Mesendoderm (in vitro differentiated cells): ENCODE measurements at regions not wholly inside any gene's neighbourhood (a gene's known extent, or its start where the extent isn't known, plus 50 kb on each side); places are given as distances from the start of the nearest gene placed in this dataset.
A peak's percentile ranks its signal among the peaks of the same experiment; 100 is the strongest.

Experiments
- DNase-seq: peaks from one replicate; pipeline ENCODE4 v3.0.0; 2013
- H2AK5ac ChIP-seq: 2 replicates; pipeline ENCODE4 v1.6.1; 2013; ENCODE audit warnings: low read length, inconsistent platforms
- H2BK120ac ChIP-seq: 2 replicates; pipeline ENCODE4 v1.6.1; 2013; ENCODE audit warnings: low read depth, mild to moderate bottlenecking, low read length, moderate library complexity, mixed read lengths
- H2BK15ac ChIP-seq: replicated peaks from 2 replicates; pipeline ENCODE4 v1.6.1; 2013; ENCODE audit warnings: low read depth, mild to moderate bottlenecking, moderate library complexity
- H2BK5ac ChIP-seq: 2 replicates; pipeline ENCODE4 v1.6.1; 2013; ENCODE audit warnings: low read length, inconsistent platforms
- H3K18ac ChIP-seq: 2 replicates; pipeline ENCODE4 v1.6.1; 2013; ENCODE audit warnings: mild to moderate bottlenecking, low read length, mixed read lengths
- H3K23ac ChIP-seq: one replicate; pipeline ENCODE4 v1.6.1; 2013; ENCODE audit warnings: low read length
- H3K27ac ChIP-seq: 2 replicates; pipeline ENCODE4 v1.5.1; 2013; ENCODE audit warnings: low read depth, mild to moderate bottlenecking, inconsistent platforms, low read length, moderate library complexity
- H3K27me3 ChIP-seq: 2 replicates; pipeline ENCODE4 v1.6.1; 2013; ENCODE audit warnings: low read length, control low read depth, mild to moderate bottlenecking, inconsistent platforms; ENCODE audit not compliant: insufficient read depth, poor library complexity
- H3K36me3 ChIP-seq: 2 replicates; pipeline ENCODE4 v1.6.1; 2013; ENCODE audit warnings: low read length, inconsistent platforms; ENCODE audit not compliant: control insufficient read depth, insufficient read depth
- H3K4ac ChIP-seq: one replicate; pipeline ENCODE4 v1.6.1; 2013; ENCODE audit warnings: low read depth, mild to moderate bottlenecking, low read length, moderate library complexity
- H3K4me1 ChIP-seq: 2 replicates; pipeline ENCODE4 v1.6.1; 2013; ENCODE audit warnings: low read depth, low read length, inconsistent platforms; ENCODE audit not compliant: control insufficient read depth
- H3K4me2 ChIP-seq: 2 replicates; pipeline ENCODE4 v1.6.1; 2013; ENCODE audit warnings: low read length
- H3K4me3 ChIP-seq: 2 replicates; pipeline ENCODE4 v1.5.1; 2013; ENCODE audit warnings: mild to moderate bottlenecking, low read length
- H3K56ac ChIP-seq: one replicate; pipeline ENCODE4 v1.6.1; 2013; ENCODE audit warnings: low read length
- H3K79me1 ChIP-seq: 2 replicates; pipeline ENCODE4 v1.6.1; 2013; ENCODE audit warnings: low read length, inconsistent platforms
- H3K79me2 ChIP-seq: 2 replicates; pipeline ENCODE4 v1.6.1; 2013; ENCODE audit warnings: mild to moderate bottlenecking, low read length; ENCODE audit not compliant: control insufficient read depth, insufficient read depth
- H3K9ac ChIP-seq: 2 replicates; pipeline ENCODE4 v1.6.1; 2013; ENCODE audit warnings: low read length, inconsistent platforms
- H4K5ac ChIP-seq: one replicate; pipeline ENCODE4 v1.6.1; 2013; ENCODE audit warnings: low read length
- H4K8ac ChIP-seq: one replicate; pipeline ENCODE4 v1.6.1; 2013; ENCODE audit warnings: low read depth, mild to moderate bottlenecking, control low read depth, low read length, moderate library complexity
- WGBS: extraction: QIAGEN DNeasy Blood & Tissue Kit; methylation state at CpG from one replicate; pipeline ENCODE4 v1.1.7; 2013; ENCODE audit warnings: low lambda C conversion rate, missing lambda C conversion rate; ENCODE audit not compliant: insufficient coverage; ENCODE audit errors: extremely low coverage; 5-methylcytosine and 5-hydroxymethylcytosine counted together

- Histone ChIP-seq H2BK5ac (no peak overlapping the region), H3K4me2 (no peak overlapping the region), H3K4me1 (no peaks in the 10 kb centered on the region), H3K27ac (no peak overlapping the region), H3K4me3 (no peak overlapping the region), H3K23ac (no peak overlapping the region), H3K79me1 (no peaks in the 10 kb centered on the region), H3K4ac (no peak overlapping the region), H4K8ac (no peak overlapping the region), H3K27me3 (no peaks in the 10 kb centered on the region), H2BK120ac (no peak overlapping the region), H3K56ac (no peak overlapping the region), H3K79me2 (no peaks in the 10 kb centered on the region), H3K36me3 (no peaks in the 10 kb centered on the region), H2AK5ac (no peak overlapping the region), H3K9ac (no peak overlapping the region), H2BK15ac (no peak overlapping the region), H4K5ac (no peak overlapping the region), H3K18ac (no peak overlapping the region)
- no CpG with 5 or more reads among the region's 2 CpGs for WGBS
- DNase-seq = no peak
These were observed 119.9 kb upstream of the AHR start for GRCh38 chr7:17178545-17178944.

DNA sequence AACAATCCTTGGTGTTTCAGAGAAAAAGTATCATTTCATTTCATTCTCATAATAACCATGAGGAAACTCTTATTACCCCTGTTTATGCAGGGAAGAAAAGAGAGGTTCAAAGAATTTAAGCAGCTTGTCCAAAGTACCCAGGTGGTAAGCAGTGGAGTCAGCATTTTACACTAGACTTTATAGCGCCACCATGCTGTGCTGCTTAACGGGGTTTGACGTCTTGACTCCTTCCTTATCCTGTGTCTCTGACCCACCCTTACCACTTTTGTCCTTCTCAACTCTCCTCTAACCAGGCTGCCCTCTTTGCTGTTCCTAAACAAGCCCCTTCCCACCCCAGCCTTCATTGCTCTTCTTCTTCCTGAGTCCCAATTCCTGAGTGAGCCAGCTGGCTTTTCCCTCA lies 117.0 kb upstream of the AHR start:
- H3K79me2 ChIP-seq = no peaks in the 10 kb centered on the region
- H2AK5ac ChIP-seq = no peak overlapping the region
- WGBS = no CpG with 5 or more reads among the region's 3 CpGs
- no peak overlapping the region for H3K4ac ChIP-seq
- no peak overlapping the region for H3K4me2 ChIP-seq
- no peak overlapping the region for H3K9ac ChIP-seq
- H2BK5ac ChIP-seq = no peak overlapping the region
- H4K5ac ChIP-seq = no peak overlapping the region
- peak; percentile 39 for DNase-seq
- no peaks in the 10 kb centered on the region for H3K4me1 ChIP-seq
- no peaks in the 10 kb centered on the region for H3K27me3 ChIP-seq
- H2BK15ac ChIP-seq = no peak overlapping the region
- H3K23ac ChIP-seq = no peak overlapping the region
- no peak overlapping the region for H3K27ac ChIP-seq
- H3K4me3 ChIP-seq = no peak overlapping the region
- H3K36me3 ChIP-seq = no peaks in the 10 kb centered on the region
- H3K79me1 ChIP-seq = no peaks in the 10 kb centered on the region
- H2BK120ac ChIP-seq = no peak overlapping the region
- H4K8ac ChIP-seq = no peak overlapping the region
- no peak overlapping the region for H3K56ac ChIP-seq
- no peak overlapping the region for H3K18ac ChIP-seq

DNA sequence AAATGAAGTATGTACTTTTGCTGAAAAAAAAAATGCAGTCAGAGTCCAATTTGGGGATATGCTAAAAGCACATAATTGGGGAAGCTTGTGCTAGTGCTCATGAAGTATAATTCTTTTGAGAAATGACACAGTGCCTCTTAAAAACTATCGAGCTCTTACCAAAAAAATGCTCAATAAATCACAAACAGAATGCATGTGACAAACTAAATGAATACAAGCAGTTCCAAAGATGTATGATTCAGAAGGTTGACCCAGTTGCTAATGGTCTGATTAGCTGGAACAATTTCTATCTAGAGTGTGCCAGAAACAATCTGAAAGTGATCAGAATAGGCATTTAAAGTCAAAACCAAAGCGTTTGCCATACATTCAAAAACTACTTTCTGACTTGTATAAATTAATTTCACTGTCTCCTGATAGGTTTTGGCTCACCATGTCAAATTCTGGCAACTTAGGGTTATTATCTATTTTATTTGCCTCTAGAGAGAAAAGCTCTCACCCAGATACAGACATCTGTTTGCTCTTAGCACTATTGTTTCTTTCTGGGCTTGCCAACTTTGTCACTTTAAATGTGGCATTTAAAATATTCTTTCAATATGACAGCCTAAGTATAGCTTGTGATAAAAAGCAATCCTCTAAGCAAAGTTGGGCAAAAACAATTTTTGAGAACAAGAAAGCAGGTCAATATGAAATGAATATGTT lies 114.7 kb upstream of the AHR start:
- no peak overlapping the region for H3K27ac ChIP-seq
- H3K4ac ChIP-seq = no peak overlapping the region
- no peaks in the 10 kb centered on the region for H3K36me3 ChIP-seq
- no peak overlapping the region for H3K56ac ChIP-seq
- no peak overlapping the region for H4K5ac ChIP-seq
- H3K4me2 ChIP-seq = no peak overlapping the region
- no peak overlapping the region for H4K8ac ChIP-seq
- no peak overlapping the region for H2AK5ac ChIP-seq
- H3K4me3 ChIP-seq = no peak overlapping the region
- no peak overlapping the region for H2BK5ac ChIP-seq
- H2BK120ac ChIP-seq = no peak overlapping the region
- no peak overlapping the region for H2BK15ac ChIP-seq
- H3K4me1 ChIP-seq = no peaks in the 10 kb centered on the region
- DNase-seq = no peak
- H3K27me3 ChIP-seq = no peaks in the 10 kb centered on the region
- no peak overlapping the region for H3K9ac ChIP-seq
- H3K23ac ChIP-seq = no peak overlapping the region
- no CpG with 5 or more reads among the region's 2 CpGs for WGBS
- no peaks in the 10 kb centered on the region for H3K79me2 ChIP-seq
- H3K18ac ChIP-seq = no peak overlapping the region
- no peaks in the 10 kb centered on the region for H3K79me1 ChIP-seq

DNA sequence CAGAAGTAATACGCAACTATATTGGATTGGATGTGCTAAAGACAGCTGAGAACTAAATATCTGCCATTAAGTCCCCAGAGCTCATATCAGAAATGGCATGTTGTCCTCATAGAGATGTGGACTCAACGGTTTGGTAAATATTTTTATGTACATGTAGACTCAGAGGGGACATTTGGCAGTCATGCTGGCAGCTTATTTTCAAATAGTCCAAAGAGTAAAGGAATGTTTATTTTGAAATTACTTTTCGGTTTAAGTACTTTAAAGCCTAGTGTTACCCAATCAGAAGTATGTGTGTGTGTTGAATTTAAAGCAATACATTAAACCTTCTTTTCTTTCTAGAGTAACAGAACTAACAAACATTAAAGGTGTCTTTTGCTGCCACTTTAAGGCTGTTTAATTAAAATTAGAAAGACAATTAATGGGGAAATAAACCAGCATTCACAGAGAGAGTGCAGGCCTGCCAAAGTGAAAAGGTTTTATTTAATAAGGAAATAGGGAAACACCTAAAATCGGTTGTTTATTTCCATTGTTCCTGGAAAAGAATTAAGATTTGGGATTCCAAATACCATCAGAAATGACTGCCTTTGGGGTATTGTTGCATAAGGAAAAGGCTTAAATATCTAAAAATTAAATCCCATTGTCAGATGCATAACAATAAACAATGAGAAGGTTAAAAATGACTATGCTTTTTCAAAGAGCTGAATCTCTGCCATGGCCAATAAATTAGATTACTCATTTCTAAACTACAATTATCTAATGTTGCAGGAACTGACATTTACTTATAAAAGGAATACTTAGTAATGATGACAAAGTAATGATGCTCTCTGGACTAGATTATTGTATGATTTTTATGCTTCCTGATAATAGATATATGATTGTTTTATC lies 113.4 kb upstream of the AHR start:
- no peak overlapping the region for H3K4me2 ChIP-seq
- H3K79me2 ChIP-seq = no peaks in the 10 kb centered on the region
- H3K4ac ChIP-seq = no peak overlapping the region
- no peak overlapping the region for H3K27ac ChIP-seq
- H3K9ac ChIP-seq = no peak overlapping the region
- H3K36me3 ChIP-seq = no peaks in the 10 kb centered on the region
- no peak overlapping the region for H3K18ac ChIP-seq
- no peaks in the 10 kb centered on the region for H3K4me1 ChIP-seq
- no peaks in the 10 kb centered on the region for H3K27me3 ChIP-seq
- no peak overlapping the region for H2BK15ac ChIP-seq
- H3K56ac ChIP-seq = no peak overlapping the region
- H3K79me1 ChIP-seq = no peaks in the 10 kb centered on the region
- no CpG with 5 or more reads among the region's 4 CpGs for WGBS
- H2BK120ac ChIP-seq = no peak overlapping the region
- H3K4me3 ChIP-seq = no peak overlapping the region
- no peak overlapping the region for H2AK5ac ChIP-seq
- H2BK5ac ChIP-seq = no peak overlapping the region
- H4K5ac ChIP-seq = no peak overlapping the region
- no peak overlapping the region for H3K23ac ChIP-seq
- H4K8ac ChIP-seq = no peak overlapping the region
- DNase-seq = no peak

GRCh38 chr7:17185690-17186070 lies 112.8 kb upstream of the AHR start:
- H3K79me2 ChIP-seq = no peaks in the 10 kb centered on the region
- no CpG with 5 or more reads among the region's 4 CpGs for WGBS
- H3K4me3 ChIP-seq = no peak overlapping the region
- no peaks in the 10 kb centered on the region for H3K79me1 ChIP-seq
- H3K23ac ChIP-seq = no peak overlapping the region
- no peak overlapping the region for H2BK120ac ChIP-seq
- no peak overlapping the region for H2AK5ac ChIP-seq
- DNase-seq = no peak
- no peak overlapping the region for H2BK5ac ChIP-seq
- no peaks in the 10 kb centered on the region for H3K27me3 ChIP-seq
- H3K4me1 ChIP-seq = no peaks in the 10 kb centered on the region
- H4K8ac ChIP-seq = no peak overlapping the region
- H3K27ac ChIP-seq = no peak overlapping the region
- H3K36me3 ChIP-seq = no peaks in the 10 kb centered on the region
- H3K4ac ChIP-seq = no peak overlapping the region
- H4K5ac ChIP-seq = no peak overlapping the region
- no peak overlapping the region for H3K4me2 ChIP-seq
- H3K9ac ChIP-seq = no peak overlapping the region
- no peak overlapping the region for H3K18ac ChIP-seq
- H2BK15ac ChIP-seq = no peak overlapping the region
- no peak overlapping the region for H3K56ac ChIP-seq
